Ectodermal cell (in vitro differentiated cells): ENCODE measurements at regions not wholly inside any gene's neighbourhood (a gene's known extent, or its start where the extent isn't known, plus 50 kb on each side); places are given as distances from the start of the nearest gene placed in this dataset.

Experiments used
- H3K27ac ChIP-seq: 2 replicates; pipeline ENCODE4 v1.7.0; 2013; ENCODE audit warnings: mild to moderate bottlenecking, low read depth, low read length; ENCODE audit not compliant: insufficient read depth, poor library complexity, severe bottlenecking
- H3K27me3 ChIP-seq: 2 replicates; pipeline ENCODE4 v1.7.0; 2013; ENCODE audit warnings: mild to moderate bottlenecking, low read length; ENCODE audit not compliant: insufficient read depth, control insufficient read depth, poor library complexity, severe bottlenecking
- H3K36me3 ChIP-seq: one replicate; pipeline ENCODE4 v1.7.0; 2013; ENCODE audit warnings: low read length; ENCODE audit not compliant: control insufficient read depth, insufficient read depth
- H3K4me1 ChIP-seq: one replicate; pipeline ENCODE4 v1.7.0; 2013; ENCODE audit warnings: low read length; ENCODE audit not compliant: control insufficient read depth, insufficient read depth
- H3K4me3 ChIP-seq: 2 replicates; pipeline ENCODE4 v1.7.0; 2013; ENCODE audit warnings: low read depth, low read length, control low read depth; ENCODE audit not compliant: insufficient read depth
- H3K9me3 ChIP-seq: 2 replicates; pipeline ENCODE4 v1.7.0; 2013; ENCODE audit warnings: mild to moderate bottlenecking, low read length, moderate library complexity; ENCODE audit not compliant: control insufficient read depth
- WGBS, 2 experiments: methylation state at CpG; one replicate each; pipeline ENCODE4 v1.1.7; 2013; ENCODE audit warnings: missing lambda C conversion rate in 2 of 2; 5-methylcytosine and 5-hydroxymethylcytosine counted together

DNA sequence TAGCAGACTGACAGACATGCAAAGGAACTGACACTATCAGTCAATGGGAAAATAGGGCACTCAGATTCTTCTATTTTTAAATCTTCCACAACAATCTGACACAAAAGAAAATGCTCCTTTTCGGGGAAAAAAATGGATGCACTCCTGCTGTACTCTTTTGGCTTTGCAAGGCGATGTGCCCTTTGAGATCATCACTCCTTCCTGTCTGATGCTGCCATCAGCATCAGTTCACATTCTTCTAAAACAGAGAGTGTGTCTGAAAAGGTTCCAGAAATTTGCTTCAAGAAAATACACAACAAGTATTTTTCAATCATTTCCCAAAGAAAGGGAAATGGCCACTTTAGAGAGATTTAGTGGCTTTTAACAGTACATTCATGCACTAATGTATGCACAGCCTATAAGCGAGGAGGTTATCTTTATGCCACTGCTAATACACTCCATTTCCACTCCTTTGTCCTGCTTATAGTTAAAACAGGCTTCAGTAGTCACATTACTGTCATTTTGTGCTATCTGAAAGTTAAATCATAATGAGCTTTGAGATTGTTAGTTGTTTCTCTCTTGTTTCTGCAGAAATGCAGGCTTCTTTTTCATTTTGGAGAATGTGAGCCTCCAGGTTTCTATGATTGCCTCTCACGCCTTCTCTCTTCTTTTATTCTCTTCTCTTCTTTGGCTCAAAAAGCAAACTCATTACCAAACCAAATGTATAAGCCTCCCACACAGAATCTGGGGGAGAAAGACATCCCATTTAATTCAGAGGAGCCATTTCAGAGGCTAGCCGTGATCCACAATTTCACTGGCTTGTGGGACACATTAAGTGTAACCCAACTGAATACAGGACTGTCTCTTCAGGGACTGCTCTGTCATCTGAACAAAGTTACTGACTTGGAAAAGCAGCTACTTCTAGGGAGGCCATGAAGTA, 110.9 kb upstream of the CCDC196 start:
- H3K36me3 ChIP-seq = no peaks in the 10 kb centered on the region
- no peak overlapping the region for H3K27ac ChIP-seq
- H3K4me1 ChIP-seq = peaks cover 11% of the 10 kb centered on the region
- no peaks in the 10 kb centered on the region for H3K27me3 ChIP-seq
- H3K9me3 ChIP-seq = no peaks in the 10 kb centered on the region
- WGBS, 2 experiments = 82 to 88% methylated on average over 5 of the region's 5 CpGs
- H3K4me3 ChIP-seq = no peak overlapping the region

- Histone ChIP-seq H3K9me3 (no peaks in the 10 kb centered on the region), H3K4me1 (peaks cover 11% of the 10 kb centered on the region), H3K27me3 (no peaks in the 10 kb centered on the region), H3K36me3 (no peaks in the 10 kb centered on the region), H3K4me3 (no peak overlapping the region), H3K27ac (no peak overlapping the region)
- WGBS, 2 experiments = 87% methylated on average over 1 of the region's 1 CpG; no CpG with 5 or more reads in 1 of the 2 experiments
Measured at GRCh38 chr14:66377574-66377973, 108.6 kb upstream of the CCDC196 start.

GRCh38 chr14:66378712-66379505, 107.3 kb upstream of the CCDC196 start:
- H3K4me1 ChIP-seq = peaks cover 18% of the 10 kb centered on the region
- H3K9me3 ChIP-seq = no peaks in the 10 kb centered on the region
- H3K36me3 ChIP-seq = no peaks in the 10 kb centered on the region
- H3K4me3 ChIP-seq = no peak overlapping the region
- 89 to 92% methylated on average over 4 of the region's 4 CpGs for WGBS, 2 experiments
- no peaks in the 10 kb centered on the region for H3K27me3 ChIP-seq
- H3K27ac ChIP-seq = peak overlapping the region; percentile 11

DNA sequence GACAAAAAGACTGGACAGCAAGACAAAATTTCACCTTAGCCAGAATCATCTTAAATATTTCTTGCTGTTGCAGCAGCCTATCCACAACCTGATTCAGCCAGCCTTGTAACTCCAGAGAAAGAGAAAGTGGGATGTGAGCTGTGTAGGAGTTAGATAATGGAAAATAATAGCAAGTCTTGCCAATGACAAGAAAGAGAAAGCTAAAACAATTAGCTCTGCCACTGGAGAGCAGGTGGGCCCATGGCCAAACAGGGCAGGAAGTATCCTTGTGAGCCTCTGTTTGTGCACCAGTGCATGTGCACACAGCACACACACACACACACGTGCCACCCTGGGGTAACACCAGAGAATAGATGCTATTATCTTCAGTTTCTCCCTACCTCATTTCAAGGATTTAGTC, 106.0 kb upstream of the CCDC196 start:
- no peak overlapping the region for H3K4me3 ChIP-seq
- peaks cover 18% of the 10 kb centered on the region for H3K4me1 ChIP-seq
- no peak overlapping the region for H3K27ac ChIP-seq
- no peaks in the 10 kb centered on the region for H3K27me3 ChIP-seq
- H3K36me3 ChIP-seq = no peaks in the 10 kb centered on the region
- 78 to 80% methylated on average over 1 of the region's 1 CpG for WGBS, 2 experiments
- H3K9me3 ChIP-seq = no peaks in the 10 kb centered on the region

DNA sequence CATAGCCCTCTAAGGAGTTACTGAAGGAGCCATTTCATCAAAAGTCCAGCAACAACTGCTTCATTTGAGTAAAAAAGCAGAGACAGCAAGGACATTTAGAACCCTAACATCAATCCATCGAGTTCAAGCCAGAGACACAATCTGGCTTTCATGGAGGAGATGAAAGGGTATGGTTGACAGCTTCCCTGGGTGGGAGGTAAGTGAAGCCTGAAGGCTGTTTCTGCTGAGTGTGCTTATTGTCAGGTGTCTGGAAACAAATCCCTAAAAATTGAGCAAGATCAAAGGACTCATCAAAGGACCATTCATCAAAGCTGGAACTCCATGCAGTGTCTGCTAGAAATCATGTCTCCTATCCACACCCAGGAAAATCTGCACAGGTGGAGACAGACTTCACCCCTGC, 104.4 kb upstream of the CCDC196 start:
- Histone ChIP-seq H3K27me3 (no peaks in the 10 kb centered on the region), H3K4me3 (no peak overlapping the region), H3K36me3 (no peaks in the 10 kb centered on the region), H3K4me1 (peaks cover 18% of the 10 kb centered on the region), H3K9me3 (no peaks in the 10 kb centered on the region), H3K27ac (no peak overlapping the region)
- WGBS, 2 experiments = 88 to 90% methylated on average over 1 of the region's 1 CpG

DNA sequence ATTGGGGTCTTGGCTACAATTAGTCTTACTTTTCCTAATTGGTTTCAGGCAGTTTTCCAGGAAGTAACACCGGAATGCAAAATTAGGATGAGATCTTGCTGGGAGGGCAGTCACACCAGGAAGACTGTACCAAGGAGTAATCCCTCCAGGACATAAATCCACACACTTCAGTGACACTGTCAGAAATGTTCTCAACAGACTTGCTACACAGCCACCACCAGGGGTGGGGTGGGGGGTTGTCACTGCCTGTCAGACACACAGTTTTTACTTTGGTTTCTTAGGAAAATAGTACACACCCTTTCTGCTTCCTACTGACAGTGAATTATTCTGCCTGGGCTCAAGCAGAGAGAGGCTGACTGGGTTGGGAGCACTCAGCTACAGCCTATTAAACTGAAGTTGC, 102.9 kb upstream of the CCDC196 start:
- 69 to 81% methylated on average over 1 of the region's 1 CpG for WGBS, 2 experiments
- Histone ChIP-seq H3K9me3 (no peaks in the 10 kb centered on the region), H3K27ac (no peak overlapping the region), H3K4me1 (peaks cover 18% of the 10 kb centered on the region), H3K36me3 (no peaks in the 10 kb centered on the region), H3K27me3 (no peaks in the 10 kb centered on the region), H3K4me3 (no peak overlapping the region)

GRCh38 chr14:66383771-66384170, 102.4 kb upstream of the CCDC196 start:
- Histone ChIP-seq H3K36me3 (no peaks in the 10 kb centered on the region), H3K27me3 (no peaks in the 10 kb centered on the region), H3K27ac (no peak overlapping the region), H3K4me3 (no peak overlapping the region), H3K4me1 (peaks cover 18% of the 10 kb centered on the region), H3K9me3 (no peaks in the 10 kb centered on the region)

DNA sequence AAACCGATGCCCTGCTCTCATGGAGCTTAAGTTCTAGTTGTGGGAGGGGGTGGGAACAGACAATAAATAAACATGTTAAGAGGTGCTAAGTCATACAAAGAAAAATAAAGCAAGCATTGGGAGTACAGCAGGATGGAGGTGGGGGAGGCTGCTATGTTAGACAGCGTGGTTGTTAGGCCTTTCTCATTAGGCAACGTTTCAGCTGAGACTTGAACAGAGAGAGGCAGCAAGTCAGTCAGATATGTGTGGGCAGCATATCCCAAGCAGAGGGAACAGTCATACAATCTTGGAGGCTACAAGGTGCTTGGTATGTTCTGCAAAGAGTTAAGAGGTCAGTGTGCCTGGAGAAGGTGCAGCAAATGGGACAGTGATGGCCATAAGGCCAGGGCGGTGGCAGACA, 97.7 kb upstream of the CCDC196 start:
- 94 to 95% methylated on average over 4 of the region's 4 CpGs for WGBS, 2 experiments
- Histone ChIP-seq H3K4me3 (no peak overlapping the region), H3K27ac (no peak overlapping the region), H3K27me3 (no peaks in the 10 kb centered on the region), H3K9me3 (no peaks in the 10 kb centered on the region), H3K36me3 (no peaks in the 10 kb centered on the region), H3K4me1 (peaks cover 2% of the 10 kb centered on the region)

GRCh38 chr14:66389481-66389880, 96.7 kb upstream of the CCDC196 start:
- WGBS, 2 experiments = 95 to 96% methylated on average over 1 of the region's 1 CpG
- Histone ChIP-seq H3K36me3 (no peaks in the 10 kb centered on the region), H3K9me3 (no peaks in the 10 kb centered on the region), H3K4me3 (no peak overlapping the region), H3K4me1 (no peaks in the 10 kb centered on the region), H3K27ac (no peak overlapping the region), H3K27me3 (no peaks in the 10 kb centered on the region)

GRCh38 chr14:66395300-66395699, 90.9 kb upstream of the CCDC196 start:
- Histone ChIP-seq H3K27me3 (no peaks in the 10 kb centered on the region), H3K9me3 (no peaks in the 10 kb centered on the region), H3K4me1 (no peaks in the 10 kb centered on the region), H3K27ac (no peak overlapping the region), H3K36me3 (no peaks in the 10 kb centered on the region), H3K4me3 (no peak overlapping the region)
- WGBS, 2 experiments = 67 to 80% methylated on average over 1 of the region's 1 CpG
